ENCODE measurements at regions not wholly inside any gene's neighbourhood (a gene's known extent, or its start where the extent isn't known, plus 50 kb on each side); places are given as distances from the start of the nearest gene placed in this dataset.

DNA sequence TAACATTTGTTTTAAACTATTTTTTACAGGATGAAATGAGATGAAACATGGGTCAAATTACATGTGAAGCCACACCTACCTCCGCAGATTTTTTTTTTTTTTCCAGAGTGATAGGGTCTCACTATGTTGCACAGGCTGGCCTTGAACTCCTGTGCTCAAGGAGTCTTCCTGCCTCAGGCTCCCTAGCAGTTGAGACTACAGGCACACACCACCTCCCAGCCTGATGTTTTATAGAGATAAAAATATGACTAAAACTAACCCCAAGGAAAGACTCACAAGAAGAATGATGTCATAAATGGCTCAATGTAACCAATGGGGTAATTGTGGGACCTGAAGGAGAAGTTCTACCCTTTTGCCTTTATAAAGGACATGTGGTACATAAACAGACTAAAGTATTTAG is 52.3 kb upstream of the SOX6 start:
- no peaks in the 10 kb centered on the region for H3K27me3 ChIP-seq (replicated peaks; ENCODE audit: insufficient read depth)

DNA sequence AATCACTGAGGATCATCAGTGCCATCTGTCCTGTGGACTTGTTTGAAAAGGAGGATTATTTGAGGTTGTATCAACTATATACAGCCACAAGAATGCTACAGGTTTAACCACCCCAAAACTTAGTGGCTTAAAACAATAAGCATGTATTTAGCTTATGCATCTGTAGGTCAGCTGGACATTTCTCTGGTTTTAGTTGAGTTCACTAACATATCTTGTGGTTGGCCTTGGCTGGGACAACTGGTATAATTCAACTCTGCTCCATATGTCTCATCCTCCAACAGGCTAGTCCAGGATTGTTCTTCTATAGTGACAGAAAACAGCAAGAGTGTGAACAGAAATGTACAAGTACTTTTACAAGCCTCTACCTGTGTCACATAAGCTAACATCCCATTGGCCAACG is 49.9 kb upstream of the SOX6 start:
- ATAC-seq (ENCODE audit: insufficient number of reproducible peaks, low FRiP score, low read depth): no peak
- H3K27ac ChIP-seq: no peak overlapping the region
- DNase-seq (ENCODE audit: low spot score): no peak

More for the DNA sequence above, 52.3 kb upstream of the SOX6 start:
- Histone ChIP-seq H3K9me3 (no peaks in the 10 kb centered on the region), H3K36me3 (no peaks in the 10 kb centered on the region), H3K4me1 (ENCODE audit: control insufficient read depth in 1 of 2, low read depth in 2 of 2) (no peaks in the 10 kb centered on the region), H3K4me3 (no peak overlapping the region), H3K27ac (no peak overlapping the region)
- no peak for TF ChIP-seq CTCF (IDR thresholded peaks at IDR 0.05)
- DNase-seq (ENCODE audit: low spot score): no peak
- ATAC-seq (ENCODE audit: insufficient number of reproducible peaks, low FRiP score, low read depth): no peak

More for the DNA sequence above, 49.9 kb upstream of the SOX6 start:
- TF ChIP-seq CTCF (IDR thresholded peaks at IDR 0.05): no peak
- H3K36me3 ChIP-seq: no peaks in the 10 kb centered on the region
- no peaks in the 10 kb centered on the region for H3K27me3 ChIP-seq (replicated peaks; ENCODE audit: insufficient read depth)
- H3K9me3 ChIP-seq: no peaks in the 10 kb centered on the region
- no peak overlapping the region for H3K4me3 ChIP-seq
- no peaks in the 10 kb centered on the region for H3K4me1 ChIP-seq (ENCODE audit: control insufficient read depth in 1 of 2, low read depth in 2 of 2)

Measured in thoracic aorta (tissue), 2 donors.